G401 (cell line): ENCODE measurements at regions not wholly inside any gene's neighbourhood (a gene's known extent, or its start where the extent isn't known, plus 50 kb on each side); places are given as distances from the start of the nearest gene placed in this dataset.
"Not testable (repeated sequence)": the region's sequence is repeated elsewhere in the genome, so short reads cannot be mapped to it uniquely, and the experiment has no call there.

Source experiments
- DNase-seq: peaks from one replicate; pipeline ENCODE4 v3.0.0-alpha.2; 2015; ENCODE audit warnings: low spot score
- in situ Hi-C: cut with HindIII; loops from 2 replicates; pipeline ENCODE4 v1.10.0; 2016; ENCODE audit warnings: low sequenced_read_pairs, mixed read lengths

- DNase-seq: no peak
- in situ Hi-C loops: no loop called here
Measured at GRCh38 chr2:138280999-138281695, 220.4 kb upstream of the SPOPL start.

- in situ Hi-C loops: no loop called here
- no peak for DNase-seq
Measured at GRCh38 chr2:138282014-138282672, 219.4 kb upstream of the SPOPL start.

GRCh38 chr2:138291805-138292204 lies 209.8 kb upstream of the SPOPL start:
- no peak for DNase-seq
- in situ Hi-C loops: no loop called here

GRCh38 chr2:138293045-138293444 lies 208.5 kb upstream of the SPOPL start:
- no peak for DNase-seq
- in situ Hi-C loops: no loop called here

- in situ Hi-C loops: no loop called here
- no peak for DNase-seq
Measured at GRCh38 chr2:138293549-138293948, 208.0 kb upstream of the SPOPL start.

- in situ Hi-C loops: no loop called here
- no peak for DNase-seq
Measured at GRCh38 chr2:138294451-138294850, 207.1 kb upstream of the SPOPL start.

GRCh38 chr2:138296365-138296764 lies 205.2 kb upstream of the SPOPL start:
- in situ Hi-C loops: no loop called here
- no peak for DNase-seq

- in situ Hi-C loops: no loop called here
- no peak for DNase-seq
Measured at GRCh38 chr2:138298120-138298814, 203.3 kb upstream of the SPOPL start.

- in situ Hi-C loops: no loop called here
- no peak for DNase-seq
Measured at GRCh38 chr2:138298900-138299299, 202.7 kb upstream of the SPOPL start.

- DNase-seq: no peak
- in situ Hi-C loops: no loop called here
Measured at GRCh38 chr2:138306626-138307025, 194.9 kb upstream of the SPOPL start.

- DNase-seq: no peak
- in situ Hi-C loops: no loop called here
Measured at GRCh38 chr2:138307099-138307498, 194.5 kb upstream of the SPOPL start.

GRCh38 chr2:138309760-138310159 lies 191.8 kb upstream of the SPOPL start:
- in situ Hi-C loops: no loop called here

GRCh38 chr2:138312061-138312460 lies 189.5 kb upstream of the SPOPL start:
- no peak for DNase-seq
- in situ Hi-C loops: no loop called here

More at GRCh38 chr2:138309760-138310159, 191.8 kb upstream of the SPOPL start:
- DNase-seq: no peak

GRCh38 chr2:138315619-138316018 lies 186.0 kb upstream of the SPOPL start:
- DNase-seq, in situ Hi-C loops: not testable (repeated sequence)

- no peak for DNase-seq
- in situ Hi-C loops: no loop called here
Measured at GRCh38 chr2:138319616-138320015, 182.0 kb upstream of the SPOPL start.

GRCh38 chr2:138321458-138321857 lies 180.1 kb upstream of the SPOPL start:
- in situ Hi-C loops: no loop called here
- no peak for DNase-seq

- in situ Hi-C loops: no loop called here
- no peak for DNase-seq
Measured at GRCh38 chr2:138323382-138324067, 178.0 kb upstream of the SPOPL start.

GRCh38 chr2:138324068-138324771 lies 177.3 kb upstream of the SPOPL start:
- DNase-seq: no peak
- in situ Hi-C loops: no loop called here

- no peak for DNase-seq
Measured at GRCh38 chr2:138327967-138328366, 173.6 kb upstream of the SPOPL start.

More at GRCh38 chr2:138327967-138328366, 173.6 kb upstream of the SPOPL start:
- in situ Hi-C loops: no loop called here
